Germinal center (tissue), 1 donor: ENCODE measurements at regions not wholly inside any gene's neighbourhood (a gene's known extent, or its start where the extent isn't known, plus 50 kb on each side); places are given as distances from the start of the nearest gene placed in this dataset.

Source experiments
- DNase-seq: peaks from one replicate; pipeline ENCODE4 v3.0.0; 2012; ENCODE audit warnings: mixed read lengths, low spot score

DNA sequence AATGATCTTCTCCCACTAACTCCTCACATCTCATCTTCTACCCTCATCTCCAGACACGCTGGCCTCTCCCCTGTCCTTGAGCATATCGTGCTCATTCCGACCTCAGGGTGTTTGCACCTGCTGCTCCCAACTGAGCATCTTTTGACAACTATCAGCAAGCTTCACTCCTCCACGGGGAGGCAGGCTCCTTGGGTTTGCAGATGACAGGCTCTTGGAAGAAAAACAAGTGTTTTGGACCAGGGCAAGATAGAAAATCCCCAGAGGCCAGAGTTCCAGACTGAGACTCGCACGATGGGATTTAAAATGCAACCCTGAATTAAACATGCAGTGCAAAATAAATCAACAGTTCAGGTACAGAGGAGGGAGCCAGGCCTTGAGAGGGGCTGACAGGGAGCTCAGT is 246.7 kb downstream of the PTPRU start:
- DNase-seq = no peak

DNA sequence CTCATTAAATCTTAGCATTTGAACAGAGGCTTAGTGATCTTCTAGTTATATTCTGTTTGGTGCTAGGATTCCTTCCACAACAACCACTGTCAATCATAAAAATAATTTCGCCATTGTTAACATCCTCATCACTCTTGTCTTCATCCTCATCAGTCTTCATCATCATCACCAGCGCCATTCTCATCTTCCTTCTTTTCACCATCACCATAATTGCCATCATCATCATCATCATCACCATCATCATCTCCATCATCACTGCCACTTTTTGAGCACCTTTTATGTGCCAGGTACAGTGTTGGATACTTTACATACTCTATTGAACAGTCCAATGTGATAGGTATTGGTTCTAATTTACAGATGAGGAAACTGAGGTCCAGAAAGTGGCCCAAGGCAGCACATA is 245.7 kb downstream of the PTPRU start:
- DNase-seq = no peak

DNA sequence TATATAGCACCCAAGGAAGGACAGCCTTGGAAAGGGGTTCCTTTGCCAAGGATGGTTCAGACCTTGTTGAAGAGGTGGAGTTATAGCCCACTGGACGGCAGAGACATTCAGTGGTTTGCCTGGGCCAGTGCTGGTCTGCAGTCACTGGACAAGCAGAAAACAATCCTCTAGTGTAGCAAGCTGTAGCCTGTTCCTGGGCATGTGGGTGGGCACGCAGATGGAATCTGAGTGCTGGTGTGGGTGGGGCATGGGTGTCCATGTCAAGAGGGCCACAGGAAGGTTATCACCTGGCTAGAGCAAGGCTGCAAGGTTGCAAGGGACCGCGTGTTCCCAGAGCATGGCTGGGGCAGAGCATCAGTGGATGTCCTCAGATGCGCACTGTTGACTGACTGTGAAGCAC is 244.7 kb downstream of the PTPRU start:
- DNase-seq = no peak

DNA sequence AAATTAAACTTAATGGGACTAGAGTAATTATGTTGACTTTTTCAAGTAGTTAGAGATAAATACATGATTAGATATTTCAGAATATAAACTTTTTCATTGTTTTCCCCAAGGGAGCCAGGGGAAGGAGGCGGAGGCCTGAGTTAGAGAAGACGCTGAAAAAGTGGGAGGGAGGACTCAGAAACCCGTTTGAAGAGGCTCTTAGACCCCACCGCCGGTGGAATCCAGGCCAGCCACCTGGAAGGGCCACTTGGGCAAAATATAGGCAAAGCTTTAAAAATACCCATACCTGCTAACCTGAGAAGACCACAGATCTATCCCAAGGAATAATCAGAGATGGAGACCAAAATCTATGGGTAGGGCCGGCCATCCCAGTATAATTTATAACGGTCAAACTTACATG is 242.6 kb downstream of the PTPRU start:
- DNase-seq = no peak

DNA sequence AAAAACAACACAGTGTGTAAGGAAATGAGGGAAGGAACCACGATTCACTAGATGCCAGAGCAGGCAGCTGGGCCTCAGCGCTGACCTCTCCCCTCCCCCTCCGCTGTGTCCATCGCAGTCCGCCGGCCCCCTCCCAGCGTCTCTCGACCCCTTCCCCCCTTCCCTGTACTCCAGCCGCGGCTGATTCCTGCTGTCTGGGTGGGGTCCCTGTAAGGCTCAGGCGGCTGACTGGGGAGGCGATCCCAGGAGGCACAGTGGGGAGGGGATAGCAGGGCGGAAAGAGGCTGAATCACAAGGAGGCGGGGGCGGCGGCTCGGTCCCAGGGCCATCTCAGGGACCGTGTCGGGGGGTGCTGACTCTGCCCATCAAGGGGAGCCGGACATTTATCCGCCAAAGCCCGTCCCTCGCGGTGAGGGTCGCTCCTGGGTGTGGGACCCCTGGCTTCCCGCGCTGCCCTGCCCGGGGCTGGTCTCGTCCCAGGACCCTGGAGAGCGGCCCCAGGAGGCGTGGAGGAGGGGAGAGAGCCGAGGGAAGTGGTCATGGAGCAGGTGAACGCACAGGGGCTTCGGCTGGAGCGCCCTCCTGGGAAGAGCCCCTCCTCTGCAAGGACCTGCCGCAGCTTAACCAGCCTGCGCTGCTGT is 241.9 kb downstream of the PTPRU start:
- no peak for DNase-seq

DNA sequence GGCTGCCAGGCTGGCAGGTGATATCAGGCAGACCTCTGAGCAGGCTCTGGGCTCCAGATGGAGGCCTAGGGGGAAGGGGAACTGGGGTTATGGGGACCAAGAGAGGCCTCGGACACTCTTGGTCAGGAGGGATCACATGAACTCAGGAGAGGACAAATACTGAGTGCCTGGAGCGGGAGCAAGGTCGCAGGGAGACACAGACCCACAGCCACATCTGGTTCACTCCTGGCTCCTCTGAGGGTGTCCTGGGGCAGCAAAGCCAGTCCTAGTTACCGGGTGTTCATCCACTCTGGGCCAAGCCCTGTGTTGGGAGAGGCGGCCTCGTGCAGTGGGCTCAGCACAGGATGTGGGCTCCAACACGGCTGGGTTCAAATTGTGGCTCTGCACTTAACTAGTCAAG is 239.0 kb downstream of the PTPRU start:
- no peak for DNase-seq

DNA sequence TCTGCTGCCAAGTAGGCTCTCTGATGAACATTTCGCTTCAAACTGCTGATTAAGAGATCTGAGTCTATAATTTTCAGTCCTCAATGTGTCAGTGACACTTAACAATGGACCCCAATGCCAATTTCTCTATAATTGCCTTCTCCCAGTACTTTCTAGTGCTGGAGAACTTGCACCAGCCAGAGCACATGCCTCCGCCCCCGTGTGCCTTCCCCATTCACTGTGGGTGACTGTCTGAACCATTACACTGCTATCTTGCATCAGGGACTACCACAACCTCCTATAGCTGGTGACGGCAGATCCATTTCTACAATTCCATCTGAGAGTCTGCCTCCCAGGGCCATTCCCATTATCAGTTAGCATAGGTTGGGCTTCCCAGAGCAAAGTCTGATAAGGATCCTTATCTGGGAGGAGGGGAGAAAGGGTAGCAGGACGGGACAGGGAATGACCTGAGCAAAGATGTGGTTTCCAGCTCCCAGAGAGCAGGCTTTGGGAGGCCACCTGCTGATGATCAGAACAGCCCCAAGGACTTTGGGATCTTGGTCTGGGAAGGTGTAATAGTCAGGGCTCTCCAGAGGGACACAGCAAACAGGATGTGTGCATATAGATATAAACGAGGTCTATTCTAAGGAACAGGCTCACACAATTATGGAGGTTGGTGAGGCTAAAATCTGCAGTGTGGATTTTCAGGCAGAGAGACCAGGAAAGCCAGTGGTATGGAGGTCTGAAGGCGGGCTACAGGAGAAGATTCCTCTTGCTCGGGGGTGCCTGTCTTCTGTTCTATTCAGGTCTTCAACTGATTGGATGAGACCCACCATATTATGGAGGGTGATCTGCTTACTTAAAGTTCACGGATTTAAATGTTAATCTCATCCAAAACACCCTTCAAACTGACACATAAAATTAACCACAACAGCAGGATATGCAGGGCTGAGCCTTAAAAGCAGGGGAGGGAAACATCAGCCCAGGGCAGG is 238.2 kb downstream of the PTPRU start:
- DNase-seq = no peak

DNA sequence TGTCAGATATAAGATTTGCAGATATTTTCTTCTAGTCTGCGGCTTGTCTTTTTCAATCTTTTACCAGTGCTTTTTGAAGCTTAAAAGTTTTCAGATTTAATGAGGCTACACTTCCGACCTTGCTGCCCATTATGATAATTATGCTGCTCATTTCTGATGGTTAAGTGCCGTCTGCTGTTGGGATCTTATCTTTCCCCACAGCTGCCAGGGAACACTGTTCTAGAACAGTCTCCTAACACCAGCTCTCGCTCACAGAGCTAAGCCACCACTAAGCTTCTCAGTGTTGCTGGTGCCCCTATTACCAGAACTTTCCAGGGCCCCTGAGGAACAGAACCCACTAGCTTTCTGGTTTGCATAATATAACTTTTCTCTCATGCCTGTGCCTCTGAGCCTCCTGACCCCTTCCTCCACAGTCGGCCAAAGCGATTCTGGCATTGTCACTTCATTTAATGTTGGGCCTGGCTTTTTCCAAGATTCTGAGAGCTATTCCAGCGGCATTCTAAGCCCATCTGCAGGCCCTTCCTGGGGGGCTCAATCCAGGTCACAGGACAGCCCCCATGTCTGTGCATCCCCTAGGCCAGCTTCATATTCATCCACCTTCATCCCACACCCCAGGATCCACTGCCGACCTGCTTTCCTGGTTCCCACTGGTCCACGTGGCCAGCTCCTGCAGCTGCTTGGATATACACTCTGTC is 237.0 kb downstream of the PTPRU start:
- no peak for DNase-seq

DNA sequence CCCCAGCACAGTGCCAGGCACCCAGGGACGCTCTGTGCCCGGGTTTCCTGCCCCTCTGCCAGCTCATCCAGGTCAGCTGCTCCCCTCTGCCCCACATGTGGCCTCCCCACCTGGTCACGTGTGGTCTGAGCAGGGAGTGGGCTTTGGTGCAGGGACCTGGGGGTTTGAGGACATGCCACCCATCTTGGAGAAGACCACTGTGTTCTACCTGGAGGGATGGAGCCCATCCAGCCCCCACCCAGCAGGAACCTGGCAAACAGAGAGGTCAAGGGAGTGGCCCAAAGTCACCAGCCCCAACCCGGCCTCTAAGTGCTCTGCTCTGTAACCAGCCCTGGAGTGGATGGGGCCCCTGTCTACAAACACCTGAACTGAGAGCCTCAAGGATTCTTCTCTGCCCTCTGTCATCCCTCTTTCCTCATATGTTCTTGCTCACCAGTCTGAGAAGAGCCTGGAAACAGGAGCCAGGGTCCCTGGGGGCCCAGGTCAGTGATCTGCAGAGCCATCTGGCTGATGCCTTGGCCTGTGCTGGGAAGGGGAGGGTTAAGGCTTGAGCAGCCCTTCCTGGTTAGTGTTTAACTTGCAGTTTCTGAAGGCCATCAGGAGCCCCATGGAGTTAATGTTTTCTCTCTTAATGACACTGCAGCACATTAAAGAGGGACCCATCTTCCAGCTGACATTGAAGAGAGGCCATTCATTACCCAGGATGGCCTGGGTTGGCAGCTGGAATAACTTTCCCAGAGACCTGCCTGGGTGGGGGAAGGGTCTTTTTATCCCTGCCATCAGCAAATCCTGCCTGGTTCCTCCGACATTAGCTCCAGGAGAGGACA is 235.4 kb downstream of the PTPRU start:
- DNase-seq = no peak

DNA sequence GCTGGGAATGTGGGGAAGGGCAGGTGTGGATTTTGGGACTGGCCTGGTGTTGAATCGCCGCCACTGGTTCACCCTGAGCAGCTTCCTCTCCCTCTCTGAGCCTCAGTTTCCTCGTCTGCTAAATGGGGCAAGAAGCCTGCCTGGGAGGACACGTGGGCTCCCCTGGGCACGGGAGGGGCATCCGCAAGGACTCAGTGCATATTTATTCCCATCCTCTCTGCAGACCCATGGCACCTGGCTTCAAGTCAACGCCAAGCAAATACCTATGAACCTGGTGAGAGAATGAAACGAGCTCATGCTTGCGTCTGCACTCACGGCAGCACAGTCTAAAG is 234.4 kb downstream of the PTPRU start:
- DNase-seq = no peak

DNA sequence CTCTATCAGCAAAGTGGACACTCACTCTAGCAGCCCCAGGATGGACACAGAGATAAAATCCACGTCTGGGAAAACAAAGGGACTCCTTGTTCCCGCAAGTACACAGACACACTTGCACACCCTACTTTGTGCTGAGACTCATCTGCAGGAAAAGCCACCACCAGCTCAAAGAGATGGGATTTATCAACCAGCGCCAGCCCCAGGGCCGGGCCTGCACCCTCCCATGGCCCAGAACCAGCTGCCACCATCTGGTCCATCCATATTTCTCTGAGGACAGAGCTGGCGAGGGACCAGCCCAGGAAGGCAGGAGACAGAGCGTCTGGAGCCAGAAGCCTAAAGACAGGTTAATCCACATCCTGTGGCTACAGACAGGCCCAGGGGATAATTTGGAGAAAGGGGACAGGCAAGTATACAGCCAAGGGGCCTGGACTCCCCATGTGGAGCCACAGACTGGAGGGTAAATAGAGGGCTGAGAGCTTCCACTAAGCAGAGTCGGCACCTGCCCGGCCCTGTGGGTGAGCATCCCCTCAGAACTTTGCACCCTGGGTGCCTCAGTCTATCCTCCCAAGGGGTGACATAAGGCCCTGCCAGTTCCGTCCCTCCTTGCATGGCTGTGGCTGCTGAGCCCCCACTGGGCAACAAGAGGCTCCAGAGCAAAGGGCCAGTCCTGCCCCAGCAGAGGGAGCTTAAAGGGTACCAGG is 233.9 kb downstream of the PTPRU start:
- no peak for DNase-seq

DNA sequence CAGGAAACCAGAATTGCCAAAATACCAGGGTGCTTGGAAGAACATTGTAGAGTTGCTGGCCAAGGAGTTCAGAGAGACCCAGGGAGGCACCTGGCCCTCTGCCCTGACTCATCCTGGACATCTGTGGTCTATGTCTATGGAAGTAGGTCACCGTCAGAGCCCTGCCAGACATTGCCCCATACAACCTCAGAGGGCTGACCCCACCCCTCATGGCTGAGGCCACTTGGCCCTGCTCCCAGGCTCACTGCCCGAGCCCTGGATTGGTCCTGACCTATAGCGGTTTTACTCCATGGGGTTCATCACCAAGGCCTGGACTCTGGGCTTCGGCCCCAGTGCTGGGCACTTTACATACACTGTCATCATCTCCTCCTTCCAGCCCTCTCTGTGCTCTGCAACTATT is 233.1 kb downstream of the PTPRU start:
- DNase-seq = no peak

DNA sequence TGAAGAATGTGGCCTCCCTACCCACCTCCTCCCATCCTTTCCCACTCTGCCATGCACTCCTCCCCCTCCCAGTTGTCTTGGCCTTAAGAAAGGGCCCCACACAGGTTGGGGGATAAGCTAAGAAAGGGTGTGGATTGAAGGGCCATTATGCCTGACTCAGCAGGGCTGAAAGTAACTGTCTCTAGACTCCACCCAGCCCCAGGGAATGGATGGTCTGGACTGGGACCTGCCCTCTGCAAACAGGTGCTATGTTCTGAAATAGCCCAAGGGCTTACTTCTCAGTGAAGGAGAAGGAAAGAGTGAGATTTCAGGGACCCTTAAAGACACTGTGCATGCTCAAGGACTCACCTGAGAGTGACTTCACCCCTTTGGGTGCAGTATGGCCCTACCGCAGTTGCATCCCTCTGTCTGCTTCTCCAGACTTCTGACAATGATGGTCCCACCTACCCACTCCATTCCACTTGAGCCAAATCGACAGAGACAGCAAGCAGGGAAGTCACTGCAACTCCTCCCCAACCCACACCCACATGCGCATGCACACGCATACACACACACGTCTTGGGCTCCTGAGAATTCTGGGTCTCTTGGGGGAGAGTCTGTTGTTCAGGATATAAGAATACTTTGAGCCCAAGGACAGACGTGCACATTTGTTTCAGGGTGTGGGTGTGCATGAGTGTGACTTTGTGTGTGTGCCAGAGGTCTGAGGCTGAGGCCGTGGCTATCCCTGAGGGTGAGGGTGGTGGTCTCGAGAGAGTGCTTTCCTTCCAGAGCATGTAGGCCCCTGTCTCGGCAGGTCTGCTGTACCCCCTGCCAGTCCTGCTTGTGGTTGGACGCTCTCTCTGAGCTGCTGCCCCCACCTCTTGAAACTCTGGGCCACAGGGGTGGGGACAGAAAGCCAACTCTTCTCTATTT is 231.9 kb downstream of the PTPRU start:
- no peak for DNase-seq

DNA sequence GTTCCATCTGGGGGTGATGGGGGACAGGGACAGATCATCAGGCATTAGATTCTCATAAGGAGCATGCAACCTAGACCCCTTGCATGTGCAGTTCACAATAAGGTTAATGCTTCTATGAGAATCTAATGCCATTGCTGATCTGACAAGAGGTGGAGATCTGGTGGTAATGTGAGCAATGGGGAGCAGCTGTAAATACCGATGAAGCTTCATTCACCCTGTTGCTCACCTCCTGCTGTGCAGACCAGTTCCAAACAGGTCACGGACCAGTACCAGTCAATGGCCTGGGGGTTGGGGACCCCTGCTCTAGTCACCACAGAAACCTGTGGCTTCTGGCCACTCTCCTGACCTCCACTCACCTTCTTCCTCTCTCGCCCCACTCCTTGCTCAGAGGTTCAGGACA is 229.9 kb downstream of the PTPRU start:
- no peak for DNase-seq

DNA sequence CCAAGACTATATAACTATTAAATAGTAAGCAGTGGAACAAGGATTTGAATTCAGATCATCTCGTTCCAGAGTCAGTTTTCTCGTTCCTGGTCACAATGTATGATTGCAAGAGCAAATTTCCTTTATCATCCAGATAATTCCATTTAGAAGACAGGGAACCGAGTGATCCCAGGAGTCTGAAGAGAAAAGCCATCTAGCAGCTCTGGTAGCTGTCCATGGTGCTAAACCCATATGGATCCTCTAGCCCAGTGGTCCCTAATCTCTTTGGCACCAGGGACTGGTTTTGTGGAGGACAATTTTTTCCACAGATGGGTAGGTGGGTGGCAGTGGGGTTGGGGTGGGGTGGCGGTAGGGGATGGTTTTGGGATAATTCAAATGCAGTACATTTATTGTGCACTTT is 229.4 kb downstream of the PTPRU start:
- no peak for DNase-seq

DNA sequence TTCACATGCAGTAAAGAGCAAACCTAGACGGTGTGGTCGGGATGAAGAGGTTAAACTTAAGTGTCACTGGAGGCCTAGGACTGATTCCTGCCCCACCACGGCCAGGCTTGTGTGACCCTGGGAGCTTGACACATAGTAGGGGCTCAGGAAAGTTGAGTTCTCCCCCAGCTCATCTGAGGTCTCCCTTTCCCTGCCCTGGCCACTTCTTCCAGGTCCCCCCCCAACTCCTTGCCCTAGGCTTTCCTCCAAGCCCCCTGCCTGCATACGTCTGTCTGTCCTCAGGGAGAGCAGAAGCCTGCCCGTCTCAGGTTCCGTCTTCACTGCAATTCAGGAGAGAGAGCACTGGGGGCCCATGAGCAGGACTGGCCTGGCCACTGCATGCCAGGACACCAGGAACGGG is 225.8 kb downstream of the PTPRU start:
- no peak for DNase-seq

DNA sequence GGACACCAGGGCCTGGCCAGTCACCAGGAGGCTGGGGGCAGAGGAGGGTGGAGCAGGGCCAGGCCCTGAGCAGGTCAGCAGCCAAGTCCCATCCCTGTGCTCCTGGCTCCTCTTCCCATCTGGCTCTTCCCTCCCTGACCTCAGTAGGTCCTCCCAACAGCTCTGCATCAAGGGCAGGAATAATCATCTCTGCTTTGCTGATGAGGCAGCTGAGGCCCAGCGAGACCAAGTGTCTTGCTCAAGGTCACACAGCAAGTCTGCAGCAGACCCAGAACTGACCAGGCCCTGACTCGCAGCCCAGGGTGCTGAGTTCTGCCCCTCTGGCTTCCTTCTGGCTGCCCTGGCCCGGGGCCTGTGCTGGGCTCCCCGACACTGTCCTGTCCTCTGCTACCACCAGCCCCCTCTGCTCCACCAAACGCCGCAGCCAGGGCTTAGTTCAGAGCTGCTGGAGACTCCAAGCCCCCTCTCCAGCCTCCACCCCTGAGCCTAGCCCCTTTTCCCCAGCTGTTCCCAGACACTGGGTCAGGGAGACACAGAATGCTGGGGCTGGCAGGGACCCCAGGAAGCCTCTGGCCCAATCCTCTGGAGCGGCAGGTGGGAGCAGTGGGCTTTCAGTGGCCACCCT is 224.9 kb downstream of the PTPRU start:
- no peak for DNase-seq

DNA sequence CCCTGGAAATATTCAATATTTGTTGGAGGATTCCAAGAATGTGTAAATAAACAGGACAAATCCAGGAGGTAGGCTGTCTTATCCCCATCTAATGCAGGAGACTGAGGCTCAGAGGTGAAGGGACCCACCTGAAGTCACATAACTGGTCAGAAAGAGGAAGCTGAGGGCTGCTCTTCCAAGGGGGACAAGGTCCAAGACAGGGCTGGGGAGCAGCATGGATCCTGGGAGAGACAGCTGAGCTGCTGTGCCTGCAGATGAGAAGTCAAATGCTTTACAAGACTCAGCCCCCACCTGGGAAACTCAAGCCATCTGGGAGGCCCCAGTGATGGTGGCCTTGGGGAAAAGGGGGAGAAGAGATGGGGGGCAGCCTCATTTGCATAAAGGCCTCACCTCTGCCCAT is 224.4 kb downstream of the PTPRU start:
- no peak for DNase-seq

DNA sequence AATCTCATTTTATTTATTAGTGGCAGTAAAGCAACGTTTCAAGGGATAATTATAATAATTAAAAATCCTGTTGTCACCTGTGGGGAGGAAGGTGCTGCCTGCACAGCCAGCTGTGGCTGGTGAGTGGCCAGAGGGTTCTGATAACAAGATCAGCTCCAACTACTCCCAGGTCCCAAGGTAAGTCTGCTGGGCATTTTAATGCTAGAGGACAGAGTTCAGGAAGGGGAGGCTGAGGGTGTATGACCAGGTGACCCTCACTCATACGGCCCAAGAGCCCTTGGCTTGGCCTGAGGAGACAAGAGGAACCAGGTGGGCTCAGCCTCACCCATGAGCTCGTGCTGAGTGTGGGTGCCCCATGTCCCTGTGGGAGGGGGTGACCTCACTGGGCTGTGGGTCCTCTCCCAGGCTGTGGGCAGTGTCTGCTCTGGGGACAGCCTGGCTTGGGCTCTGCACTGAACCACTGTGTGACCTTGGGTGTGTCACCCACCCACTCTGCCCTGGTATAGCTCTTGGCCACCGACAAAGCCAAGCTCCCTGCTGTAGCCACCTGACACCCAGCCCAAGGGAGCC is 223.8 kb downstream of the PTPRU start:
- DNase-seq = no peak

DNA sequence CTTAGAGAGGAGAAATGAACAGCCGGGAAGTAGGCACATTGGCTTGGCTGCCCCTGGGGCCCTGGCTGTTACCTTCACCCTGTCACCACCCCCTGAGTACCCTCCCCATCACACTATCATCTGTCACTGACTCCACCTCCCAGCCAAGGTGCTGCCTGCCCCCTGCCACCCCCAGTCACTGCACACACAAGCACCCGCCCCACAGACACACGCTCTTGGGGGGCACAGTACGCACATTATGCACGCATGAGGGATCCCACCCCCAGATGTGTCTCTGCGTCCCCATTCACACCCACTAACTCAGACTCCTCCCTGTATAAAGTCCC is 223.3 kb downstream of the PTPRU start:
- DNase-seq = no peak
